Uterus (tissue), 3 donors: ENCODE measurements at regions not wholly inside any gene's neighbourhood (a gene's known extent, or its start where the extent isn't known, plus 50 kb on each side); places are given as distances from the start of the nearest gene placed in this dataset.

Experiments
- DNase-seq, 2 donors: peaks; one replicate each; pipeline ENCODE4 v3.0.0-alpha.2; 2019 to 2020
- H3K27ac ChIP-seq, 2 donors: fragments of 200-600 bp; sonication (generic); 1 replicate in 1 of 2; 2 replicates in 1 of 2; pipeline ENCODE4 v1.5.1; 2016 to 2018
- H3K27me3 ChIP-seq, 2 donors: fragments of 200-600 bp; sonication (generic); one replicate each; pipeline ENCODE4 v1.5.1; 2018 to 2019; ENCODE audit warnings: control low read depth in 1 of 2
- H3K36me3 ChIP-seq, 2 donors: fragments of 200-600 bp; sonication (generic); one replicate each; pipeline ENCODE4 v1.5.1; 2019; ENCODE audit warnings: control low read depth in 1 of 2
- H3K4me1 ChIP-seq, 2 donors: fragments of 200-600 bp; sonication (generic); one replicate each; pipeline ENCODE4 v1.5.1; 2018 to 2019; ENCODE audit warnings: control low read depth in 1 of 2
- H3K4me3 ChIP-seq, 2 donors: fragments of 200-600 bp; sonication (generic); 1 replicate in 1 of 2; 2 replicates in 1 of 2; pipeline ENCODE4 v1.5.1; 2018 to 2019; ENCODE audit warnings: mild to moderate bottlenecking in 1 of 2
- H3K9me3 ChIP-seq, 2 donors: fragments of 200-600 bp; sonication (generic); one replicate each; pipeline ENCODE4 v1.5.1; 2019; ENCODE audit warnings: control low read depth in 1 of 2
- CTCF ChIP-seq, 4 experiments: fragments of 200-600 bp in 2 of 4; fragments of 450-650 bp in 2 of 4; sonication (generic) in 2 of 4; IDR thresholded peaks; one replicate each; pipeline ENCODE4 v1.5.1; 2016 to 2019; ENCODE audit warnings: antibody characterized with exemption in 4 of 4, mild to moderate bottlenecking in 2 of 4, moderate library complexity in 1 of 4
- POLR2A ChIP-seq, 2 donors: fragments of 450-650 bp; IDR thresholded peaks; one replicate each; pipeline ENCODE4 v1.6.1; 2016; ENCODE audit warnings: antibody characterized with exemption in 2 of 2, mild to moderate bottlenecking in 1 of 2, moderate library complexity in 1 of 2
- intact Hi-C: fragments of 100-400 bp; cut with DNase I; formaldehyde crosslinking; loops from one replicate; pipeline ENCODE4 v1.15.1; 2023; ENCODE audit warnings: low total_unique reads
- donor health status: DM: yes; HTN: yes; CAD: no.

GRCh38 chr11:57098191-57098590, 83.6 kb upstream of the LRRC55 start:
- intact Hi-C loops: no loop called here
- TF ChIP-seq POLR2A (IDR thresholded peaks at IDR 0.05): no peak
- TF ChIP-seq CTCF (IDR thresholded peaks at IDR 0.05): no peak
- no peaks in the 10 kb centered on the region for H3K27me3 ChIP-seq
- DNase-seq: no peak
- no peaks in the 10 kb centered on the region for H3K9me3 ChIP-seq
- H3K4me3 ChIP-seq: no peak overlapping the region
- no peaks in the 10 kb centered on the region for H3K36me3 ChIP-seq
- H3K27ac ChIP-seq: no peak overlapping the region
- H3K4me1 ChIP-seq: no peaks in the 10 kb centered on the region

GRCh38 chr11:57100638-57101331, 81.0 kb upstream of the LRRC55 start:
- no peak overlapping the region for H3K27ac ChIP-seq
- no peak for TF ChIP-seq POLR2A (IDR thresholded peaks at IDR 0.05)
- TF ChIP-seq CTCF (IDR thresholded peaks at IDR 0.05): no peak
- no peak overlapping the region for H3K4me3 ChIP-seq
- no peaks in the 10 kb centered on the region for H3K4me1 ChIP-seq
- H3K9me3 ChIP-seq: no peaks in the 10 kb centered on the region
- DNase-seq: no peak
- H3K27me3 ChIP-seq: no peaks in the 10 kb centered on the region
- no peaks in the 10 kb centered on the region for H3K36me3 ChIP-seq
- intact Hi-C loops: no loop called here

GRCh38 chr11:57103899-57104605, 77.7 kb upstream of the LRRC55 start:
- Histone ChIP-seq H3K27ac (no peak overlapping the region), H3K36me3 (no peaks in the 10 kb centered on the region), H3K4me1 (no peaks in the 10 kb centered on the region), H3K4me3 (no peak overlapping the region), H3K9me3 (no peaks in the 10 kb centered on the region), H3K27me3 (no peaks in the 10 kb centered on the region)
- intact Hi-C loops: no loop called here
- no peak for DNase-seq
- TF ChIP-seq POLR2A (IDR thresholded peaks at IDR 0.05): no peak
- TF ChIP-seq CTCF (IDR thresholded peaks at IDR 0.05): no peak

- TF ChIP-seq CTCF (IDR thresholded peaks at IDR 0.05) (no peak), POLR2A (IDR thresholded peaks at IDR 0.05) (no peak)
- H3K4me1 ChIP-seq: no peaks in the 10 kb centered on the region
- DNase-seq: no peak
- H3K4me3 ChIP-seq: no peak overlapping the region
- H3K9me3 ChIP-seq: no peaks in the 10 kb centered on the region
- H3K27ac ChIP-seq: no peak overlapping the region
- H3K27me3 ChIP-seq: no peaks in the 10 kb centered on the region
- H3K36me3 ChIP-seq: no peaks in the 10 kb centered on the region
- intact Hi-C loops: no loop called here
These were observed 72.4 kb upstream of the LRRC55 start for GRCh38 chr11:57109331-57109730.

GRCh38 chr11:57111619-57112018, 70.1 kb upstream of the LRRC55 start:
- TF ChIP-seq POLR2A (IDR thresholded peaks at IDR 0.05) (no peak), CTCF (IDR thresholded peaks at IDR 0.05) (no peak)
- H3K4me3 ChIP-seq: no peak overlapping the region
- no peaks in the 10 kb centered on the region for H3K4me1 ChIP-seq
- H3K27ac ChIP-seq: no peak overlapping the region
- intact Hi-C loops: no loop called here
- DNase-seq: no peak
- no peaks in the 10 kb centered on the region for H3K27me3 ChIP-seq
- H3K36me3 ChIP-seq: no peaks in the 10 kb centered on the region
- H3K9me3 ChIP-seq: no peaks in the 10 kb centered on the region
